ENCODE measurements at regions not wholly inside any gene's neighbourhood (a gene's known extent, or its start where the extent isn't known, plus 50 kb on each side); places are given as distances from the start of the nearest gene placed in this dataset.

DNA sequence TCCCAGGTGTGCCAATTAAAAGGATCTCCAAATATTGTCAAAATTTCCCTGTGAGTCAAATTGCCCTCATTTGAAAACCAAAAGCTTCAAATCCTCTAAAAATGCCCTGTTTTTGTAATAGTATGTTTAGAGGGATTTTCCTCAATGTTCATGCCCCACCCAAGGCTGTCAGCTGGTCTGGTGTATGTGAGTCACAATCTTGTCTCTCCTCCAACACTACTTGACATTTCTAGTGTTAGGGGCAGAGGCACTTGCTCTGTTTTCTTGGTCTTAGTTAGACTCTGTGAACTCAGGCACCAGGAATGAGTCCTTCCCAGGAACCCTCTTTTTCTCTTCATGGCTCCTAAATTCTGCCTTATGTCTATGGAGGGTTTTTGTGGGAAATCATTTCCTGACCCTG lies 634.8 kb downstream of the KCNJ2 start:
- intact Hi-C loops (cut with DNase I; ENCODE audit: low total_unique reads) = no loop called here
- no peak for TF ChIP-seq POLR2A (IDR thresholded peaks at IDR 0.05)
- TF ChIP-seq CTCF (IDR thresholded peaks at IDR 0.05) = no peak
- no peak overlapping the region for H3K4me3 ChIP-seq (ENCODE audit: low read depth, poor library complexity, severe bottlenecking)
- peak in 1 of 2 donors; percentile 24 for DNase-seq (ENCODE audit: low spot score in 2 of 2)

GRCh38 chr17:70808596-70808995 lies 639.3 kb downstream of the KCNJ2 start:
- no peak for DNase-seq (ENCODE audit: low spot score in 2 of 2)
- 69 to 97% methylated on average over 2 of the region's 2 CpGs for WGBS, 2 donors
- no peak overlapping the region for H3K4me3 ChIP-seq (ENCODE audit: low read depth, poor library complexity, severe bottlenecking)
- intact Hi-C loops (cut with DNase I; ENCODE audit: low total_unique reads) = no loop called here
- TF ChIP-seq POLR2A (IDR thresholded peaks at IDR 0.05) (no peak), CTCF (IDR thresholded peaks at IDR 0.05) (no peak)

DNA sequence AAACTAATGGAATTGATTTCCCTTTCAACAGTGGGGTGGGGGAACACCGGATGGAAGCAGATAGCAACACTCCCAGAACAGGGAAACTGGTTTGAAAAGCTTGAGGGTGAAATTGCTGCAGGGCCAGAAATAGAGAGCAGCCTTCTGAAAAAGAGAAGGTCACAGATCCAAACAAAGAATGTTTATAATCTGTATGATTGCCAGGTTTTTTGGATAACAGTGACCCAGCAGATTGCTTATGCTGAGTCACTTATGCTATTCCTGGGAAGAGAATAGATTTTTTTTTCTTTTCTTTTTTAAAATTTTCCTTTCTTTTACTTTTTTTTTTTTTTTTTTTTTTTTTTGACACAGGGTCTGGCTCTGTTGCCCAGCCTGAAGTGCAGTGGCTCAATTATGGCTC lies 641.3 kb downstream of the KCNJ2 start:
- DNase-seq (ENCODE audit: low spot score in 2 of 2) = no peak
- TF ChIP-seq POLR2A (IDR thresholded peaks at IDR 0.05) (no peak), CTCF (IDR thresholded peaks at IDR 0.05) (no peak)
- intact Hi-C loops (cut with DNase I; ENCODE audit: low total_unique reads) = no loop called here
- no peak overlapping the region for H3K4me3 ChIP-seq (ENCODE audit: low read depth, poor library complexity, severe bottlenecking)
- 28 to 35% methylated on average over 1 of the region's 1 CpG for WGBS, 2 donors

DNA sequence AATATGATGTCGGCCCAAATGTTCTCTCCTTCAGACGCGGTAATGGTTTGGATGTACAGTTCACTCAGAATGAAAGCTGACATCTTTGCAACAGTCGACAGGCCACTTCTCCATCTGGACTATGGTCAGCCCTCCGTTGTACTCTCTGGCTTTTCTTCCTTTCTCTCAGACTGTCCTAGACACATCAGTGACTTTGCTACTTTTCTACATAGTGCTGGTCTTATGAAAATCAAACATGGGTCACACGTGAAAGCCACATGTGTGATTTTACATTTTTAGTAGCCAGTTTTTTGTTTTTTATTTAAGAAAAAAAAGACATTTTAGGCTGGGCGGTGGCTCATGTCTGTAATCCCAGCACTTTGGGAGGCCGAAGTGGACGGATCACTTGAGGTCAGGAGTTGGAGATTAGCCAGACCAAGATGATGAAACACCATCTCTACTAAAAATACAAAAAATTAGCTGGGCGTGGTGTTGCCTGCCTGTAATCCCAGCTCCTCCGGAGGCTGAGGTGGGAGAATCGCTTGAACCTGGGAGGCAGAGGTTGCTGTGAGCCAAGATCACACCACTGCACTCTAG lies 644.1 kb downstream of the KCNJ2 start:
- peak in 1 of 2 donors; percentile 41 for DNase-seq (ENCODE audit: low spot score in 2 of 2)
- intact Hi-C loops (cut with DNase I; ENCODE audit: low total_unique reads) = no loop called here
- TF ChIP-seq POLR2A (IDR thresholded peaks at IDR 0.05) (no peak), CTCF (IDR thresholded peaks at IDR 0.05) (no peak)
- WGBS, 2 donors = 68 to 72% methylated on average over 12 of the region's 12 CpGs
- H3K4me3 ChIP-seq (ENCODE audit: low read depth, poor library complexity, severe bottlenecking) = no peak overlapping the region

DNA sequence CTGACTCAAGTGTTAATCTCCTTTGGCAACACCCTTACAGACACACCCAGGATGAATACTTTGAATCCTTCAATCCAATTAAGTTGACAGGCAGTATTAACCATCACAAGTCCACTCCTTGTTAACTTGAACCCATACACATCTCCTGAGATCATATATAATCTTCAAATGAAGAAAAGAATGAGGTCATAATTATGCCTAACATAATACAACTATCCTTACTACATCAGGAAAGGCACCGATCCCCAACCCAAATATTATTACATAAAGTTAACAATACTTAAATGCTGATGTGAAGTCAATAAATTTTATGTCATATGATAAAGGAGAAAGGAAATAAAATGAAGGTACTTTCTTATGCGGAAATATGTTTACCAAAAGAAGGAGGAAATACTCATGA lies 649.9 kb downstream of the KCNJ2 start:
- 90 to 95% methylated on average over 2 of the region's 2 CpGs for WGBS, 2 donors
- H3K4me3 ChIP-seq (ENCODE audit: low read depth, poor library complexity, severe bottlenecking) = no peak overlapping the region
- DNase-seq (ENCODE audit: low spot score in 2 of 2) = no peak
- intact Hi-C loops (cut with DNase I; ENCODE audit: low total_unique reads) = no loop called here
- no peak for TF ChIP-seq CTCF (IDR thresholded peaks at IDR 0.05)
- TF ChIP-seq POLR2A (IDR thresholded peaks at IDR 0.05) = no peak

DNA sequence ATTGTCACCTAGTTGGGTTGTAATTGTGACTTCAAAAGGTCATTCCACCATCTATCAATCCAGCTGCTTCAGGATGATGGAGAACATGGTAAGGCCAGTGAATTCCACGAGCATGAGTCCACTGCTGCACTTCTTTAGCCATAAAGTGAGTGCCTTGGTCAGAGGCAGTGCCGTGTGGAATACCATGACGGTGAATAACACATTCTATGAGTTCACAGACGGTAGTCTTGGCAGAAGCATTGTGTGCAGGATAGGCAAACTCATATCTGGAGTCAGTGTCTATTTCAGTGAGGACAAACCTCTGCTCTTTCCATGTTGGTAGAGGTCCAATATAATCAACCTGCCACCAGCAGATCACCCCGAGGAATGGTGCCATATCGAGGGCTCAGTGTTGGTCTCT lies 650.9 kb downstream of the KCNJ2 start:
- WGBS, 2 donors = 88 to 98% methylated on average over 6 of the region's 6 CpGs
- no peak for DNase-seq (ENCODE audit: low spot score in 2 of 2)
- H3K4me3 ChIP-seq (ENCODE audit: low read depth, poor library complexity, severe bottlenecking) = no peak overlapping the region
- intact Hi-C loops (cut with DNase I; ENCODE audit: low total_unique reads) = no loop called here
- TF ChIP-seq POLR2A (IDR thresholded peaks at IDR 0.05) (no peak), CTCF (IDR thresholded peaks at IDR 0.05) (no peak)
